ENCODE measurements at regions not wholly inside any gene's neighbourhood (a gene's known extent, or its start where the extent isn't known, plus 50 kb on each side); places are given as distances from the start of the nearest gene placed in this dataset.

DNA sequence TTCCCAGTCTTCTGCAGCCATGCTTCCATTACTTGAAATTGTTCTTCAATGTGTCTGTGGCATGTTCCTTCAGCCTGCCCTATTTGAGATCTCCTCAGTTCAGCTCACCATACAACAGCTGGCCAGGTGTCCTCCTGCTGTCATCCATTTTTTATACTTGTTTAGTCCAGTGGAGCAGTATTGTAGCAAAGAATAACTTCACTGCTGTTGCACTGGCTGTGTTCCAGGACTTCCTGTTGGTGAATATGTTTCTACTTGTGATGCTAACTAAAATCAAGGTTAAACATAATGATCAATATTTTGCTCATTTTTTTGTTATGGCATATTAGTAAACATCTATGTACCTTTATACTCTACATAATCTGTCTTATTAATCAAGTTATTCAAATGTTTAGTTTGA lies 1394.1 kb downstream of the PCDH9 start:
- no peak for TF ChIP-seq CTCF (IDR thresholded peaks at IDR 0.05)
- no peak for TF ChIP-seq POLR2A (IDR thresholded peaks at IDR 0.05)
